Skin epidermis (tissue), 12 donors: ENCODE measurements at regions not wholly inside any gene's neighbourhood (a gene's known extent, or its start where the extent isn't known, plus 50 kb on each side); places are given as distances from the start of the nearest gene placed in this dataset.
A peak's percentile ranks its signal among the peaks of the same experiment; 100 is the strongest.
"Not testable (repeated sequence)": the region's sequence is repeated elsewhere in the genome, so short reads cannot be mapped to it uniquely, and the experiment has no call there.

Experiments used
- H3K27ac ChIP-seq, 21 experiments: fragments of 200-600 bp; sonication (generic) in 11 of 21; one replicate each; pipeline ENCODE4 v1.5.0; 2020; ENCODE audit warnings: mild to moderate bottlenecking in 3 of 21, inconsistent platforms in 2 of 21, moderate library complexity in 2 of 21
- H3K4me3 ChIP-seq, 7 experiments: fragments of 200-600 bp; sonication (generic) in 2 of 7; one replicate each; pipeline ENCODE4 v1.5.0; 2020; ENCODE audit warnings: inconsistent platforms in 2 of 7, mild to moderate bottlenecking in 2 of 7, moderate library complexity in 1 of 7

DNA sequence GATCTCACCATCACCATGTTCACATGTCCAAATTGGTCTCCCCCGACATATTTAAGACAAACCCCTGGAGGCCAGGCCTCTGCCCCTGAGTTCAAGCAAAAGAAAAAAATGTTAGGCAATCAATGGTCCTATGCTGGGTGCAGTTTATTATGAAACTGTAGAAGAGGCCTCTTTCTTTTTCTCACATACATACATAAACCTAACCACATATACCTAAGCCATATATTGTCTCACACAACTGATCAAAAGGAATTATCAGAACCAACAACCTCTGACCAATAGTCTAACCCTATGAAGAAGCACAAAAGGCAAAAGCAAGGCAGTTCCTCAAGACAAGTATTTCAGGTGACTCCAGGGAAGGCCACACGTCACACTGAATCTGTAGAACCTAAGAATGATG is 49.9 kb downstream of the ILRUN start:
- Histone ChIP-seq H3K4me3 (no peak overlapping the region), H3K27ac (no peak overlapping the region)

DNA sequence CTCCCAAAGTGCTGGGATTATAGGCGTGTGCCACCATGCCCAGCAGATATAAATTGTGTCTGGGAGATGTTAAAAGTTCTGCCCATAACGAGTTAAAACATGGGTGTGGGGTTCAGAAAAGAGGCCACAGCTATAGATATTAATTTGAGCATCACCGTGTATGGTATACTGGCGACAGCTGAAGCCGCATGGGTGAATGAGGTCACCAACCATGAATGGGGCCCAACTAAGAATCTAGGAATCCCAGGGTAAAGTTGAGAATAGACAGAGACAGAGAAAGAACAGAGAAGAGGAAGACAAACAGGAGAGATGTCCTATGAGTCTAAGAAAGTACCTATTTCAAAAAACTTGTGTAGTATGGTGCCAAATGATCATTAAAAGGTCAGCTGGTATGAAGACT is 50.9 kb downstream of the ILRUN start:
- Histone ChIP-seq H3K4me3 (no peak overlapping the region), H3K27ac (no peak overlapping the region)

DNA sequence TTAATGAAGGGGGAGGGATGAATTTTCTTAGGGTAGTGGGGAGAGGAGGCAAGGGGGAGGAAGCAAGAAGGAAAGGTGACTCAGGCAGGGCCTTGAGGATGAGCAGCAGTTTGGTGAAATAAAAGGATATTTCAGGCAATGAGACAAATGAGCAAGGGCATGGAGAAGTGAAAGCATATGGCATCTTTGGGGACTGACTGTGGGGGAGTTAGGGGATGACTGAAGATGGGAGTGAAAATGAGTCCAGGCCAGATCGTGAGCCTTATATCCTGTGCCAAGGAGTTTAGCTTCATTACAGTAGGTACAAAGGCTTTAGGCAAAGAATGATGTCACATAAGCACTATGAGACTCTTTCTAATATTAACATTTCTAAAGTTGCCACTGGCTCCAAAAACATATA is 51.9 kb downstream of the ILRUN start:
- Histone ChIP-seq H3K4me3 (no peak overlapping the region), H3K27ac (no peak overlapping the region)

DNA sequence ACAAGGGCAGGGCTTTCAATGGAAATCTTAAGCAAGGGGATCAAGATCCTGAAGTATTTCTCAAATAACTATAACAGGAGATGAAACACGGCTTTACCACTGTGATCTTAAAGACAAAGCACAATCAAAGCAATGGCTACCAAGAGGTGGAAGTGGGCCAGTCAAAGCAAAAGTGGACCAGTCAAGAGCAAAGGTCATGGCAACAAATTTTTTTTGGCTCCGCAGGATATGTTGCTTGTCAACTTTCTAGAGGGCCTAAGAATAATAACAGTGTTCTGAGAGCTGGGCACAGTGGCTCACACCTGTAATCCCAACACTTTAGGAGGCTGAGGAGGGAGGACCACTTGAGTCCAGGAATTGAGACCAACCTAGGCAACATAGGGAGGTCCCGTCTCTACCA is 54.1 kb downstream of the ILRUN start:
- Histone ChIP-seq H3K27ac (no peak overlapping the region), H3K4me3 (no peak overlapping the region)

DNA sequence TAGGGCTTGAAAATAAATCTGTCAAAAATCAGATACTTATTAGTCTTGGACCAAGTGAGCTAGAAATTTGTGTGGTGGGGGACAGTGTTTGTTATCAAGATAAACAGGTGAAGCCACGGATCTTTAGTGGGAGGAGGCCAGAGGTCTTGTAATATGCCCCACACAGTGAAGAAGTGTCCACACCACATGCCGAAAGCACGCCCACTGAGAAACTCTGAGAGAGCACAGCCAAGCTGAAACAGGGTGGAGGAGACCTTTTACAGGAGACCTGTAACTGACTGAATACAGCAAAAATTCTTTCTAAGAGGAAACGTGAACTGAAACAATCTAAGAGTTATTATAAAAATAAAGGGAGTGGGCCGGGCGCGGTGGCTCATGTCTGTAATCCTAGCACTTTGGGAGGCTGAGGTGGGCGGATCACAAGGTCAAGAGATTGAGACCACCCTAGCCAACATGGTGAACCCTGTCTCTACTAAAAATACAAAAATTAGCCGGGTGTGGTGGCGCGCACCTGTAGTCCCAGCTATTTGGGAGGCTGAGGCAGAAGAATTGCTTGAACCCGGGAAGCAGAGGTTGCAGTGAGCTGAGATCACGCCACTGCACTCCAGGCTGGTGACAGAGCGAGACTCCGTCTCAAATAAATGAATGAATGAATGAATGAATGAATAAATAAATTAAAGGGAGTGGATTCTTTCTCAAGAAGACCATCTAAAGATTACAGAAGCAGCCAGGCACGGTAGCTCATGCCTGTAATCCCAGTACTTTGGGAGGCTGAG is 56.3 kb downstream of the ILRUN start:
- not testable (repeated sequence) for H3K27ac ChIP-seq, H3K4me3 ChIP-seq

DNA sequence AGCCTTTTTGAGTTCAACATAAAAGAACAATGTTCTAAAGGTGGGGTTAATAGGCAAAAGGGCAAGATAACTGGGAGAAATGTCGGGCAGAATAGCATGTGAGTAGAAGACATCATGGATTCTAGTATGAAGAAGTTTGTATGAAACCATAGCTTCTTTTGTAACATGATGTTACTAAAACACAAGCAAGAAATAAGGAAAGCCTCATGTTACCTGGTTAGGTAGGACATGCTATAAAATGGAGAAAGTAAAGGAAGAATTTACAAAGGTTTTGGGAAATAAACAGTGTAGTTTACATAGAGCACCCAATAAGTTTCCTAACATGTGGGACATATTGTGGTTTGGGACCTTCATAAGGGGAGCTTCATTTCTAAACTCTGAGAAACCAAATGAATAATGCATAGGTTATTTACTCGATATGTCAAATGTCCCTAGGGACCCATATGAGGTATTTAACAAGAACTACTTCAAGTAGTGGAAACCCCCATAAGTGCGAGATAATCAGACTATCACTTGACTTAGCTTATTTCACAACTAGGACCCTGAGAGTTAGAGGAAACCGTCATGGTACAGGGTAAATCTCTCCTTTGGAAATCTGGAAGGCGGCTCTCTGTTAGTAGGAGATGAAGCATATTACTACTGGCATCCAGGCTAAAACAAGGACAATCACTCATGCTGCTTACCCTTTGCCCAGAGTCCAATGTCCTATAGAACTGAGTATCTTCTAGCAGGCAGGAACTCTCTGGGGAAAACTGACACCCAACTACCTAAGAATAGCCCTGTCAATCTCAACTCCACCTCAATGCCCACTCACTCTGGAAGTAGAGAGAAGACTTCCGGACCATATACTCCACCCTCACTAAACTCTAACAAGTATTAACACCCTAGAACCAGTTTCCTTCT is 57.5 kb downstream of the ILRUN start:
- Histone ChIP-seq H3K4me3 (no peak overlapping the region), H3K27ac (no peak overlapping the region)

DNA sequence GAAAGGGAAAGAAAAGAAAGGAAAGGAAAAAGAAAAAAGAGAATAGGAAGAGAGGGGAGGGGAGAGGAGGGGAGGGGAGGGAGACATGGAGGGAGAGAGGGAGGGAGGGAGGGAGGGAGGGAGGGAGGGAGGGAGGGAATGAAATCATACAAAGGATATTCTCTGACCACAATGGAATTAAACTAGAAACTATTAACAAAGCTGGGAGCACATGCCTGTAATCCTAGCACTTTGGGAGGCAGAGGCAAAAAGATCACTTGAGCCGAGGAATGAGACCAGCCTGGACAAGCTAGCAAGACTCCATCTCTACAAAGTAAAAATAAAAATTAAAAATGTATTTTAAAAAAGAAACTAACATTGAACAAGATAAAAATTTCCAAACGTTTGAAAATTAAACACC is 62.8 kb downstream of the ILRUN start:
- H3K27ac ChIP-seq: no peak overlapping the region

DNA sequence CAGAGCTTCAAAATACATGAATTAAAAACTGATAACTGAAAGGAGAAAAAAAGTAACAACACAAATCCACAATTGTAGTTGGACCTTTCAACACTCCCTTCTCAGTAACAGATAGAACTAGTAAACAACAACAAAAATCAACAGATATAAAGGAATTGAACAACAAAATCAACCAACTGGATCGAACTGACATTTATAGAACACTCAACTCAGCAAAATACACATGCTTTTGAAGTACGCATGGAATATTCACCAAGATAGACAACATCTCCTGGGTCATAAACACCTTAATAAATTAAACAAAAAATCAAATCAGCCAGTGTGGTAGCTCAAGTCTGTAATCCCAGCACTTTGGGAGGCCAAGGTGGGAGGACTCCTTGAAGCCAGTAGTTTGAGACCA is 63.3 kb downstream of the ILRUN start:
- Histone ChIP-seq H3K27ac (no peak overlapping the region), H3K4me3 (no peak overlapping the region)

More for the DNA sequence above, 62.8 kb downstream of the ILRUN start:
- no peak overlapping the region for H3K4me3 ChIP-seq

DNA sequence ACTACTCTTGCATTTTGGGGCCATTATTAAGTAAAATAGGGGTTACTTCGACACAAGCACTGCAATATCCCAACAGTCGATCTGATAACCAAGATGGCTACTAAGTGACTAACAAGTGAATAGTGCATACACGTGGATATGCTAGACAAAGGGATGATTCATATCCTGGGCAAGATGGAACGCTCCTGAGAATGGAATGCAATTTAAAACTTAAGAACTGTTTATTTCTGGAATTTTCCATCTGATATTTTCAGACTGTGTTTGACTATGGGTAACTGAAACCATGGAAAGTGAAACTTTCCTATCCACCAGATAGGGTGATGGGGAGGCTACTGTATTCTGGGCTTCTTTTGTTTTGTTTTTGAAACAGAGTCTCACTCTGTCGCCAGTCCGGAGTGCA is 66.5 kb downstream of the ILRUN start:
- Histone ChIP-seq H3K27ac (peak overlapping the region in 12 of 21 experiments; percentile 1 to 78 (median 42)), H3K4me3 (no peak overlapping the region)

DNA sequence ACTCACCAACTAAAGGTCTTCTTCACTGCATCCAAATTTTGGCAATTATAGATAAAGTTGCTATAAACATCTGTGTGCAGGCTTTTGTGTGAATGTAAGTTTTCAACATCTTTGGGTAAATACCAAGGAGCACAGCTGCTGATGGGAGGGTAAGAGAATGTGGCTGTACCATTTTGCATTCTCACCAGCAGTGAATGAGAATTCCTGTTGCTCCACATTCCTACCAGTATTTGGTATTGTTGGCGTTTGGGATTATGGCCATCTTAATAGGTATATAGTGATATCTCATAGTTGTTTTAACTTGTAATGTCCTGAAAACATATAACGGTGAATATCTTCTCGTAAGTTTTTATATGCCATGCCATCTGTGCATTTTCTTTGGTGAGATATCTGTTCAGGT is 69.3 kb downstream of the ILRUN start:
- Histone ChIP-seq H3K27ac (no peak overlapping the region), H3K4me3 (no peak overlapping the region)

DNA sequence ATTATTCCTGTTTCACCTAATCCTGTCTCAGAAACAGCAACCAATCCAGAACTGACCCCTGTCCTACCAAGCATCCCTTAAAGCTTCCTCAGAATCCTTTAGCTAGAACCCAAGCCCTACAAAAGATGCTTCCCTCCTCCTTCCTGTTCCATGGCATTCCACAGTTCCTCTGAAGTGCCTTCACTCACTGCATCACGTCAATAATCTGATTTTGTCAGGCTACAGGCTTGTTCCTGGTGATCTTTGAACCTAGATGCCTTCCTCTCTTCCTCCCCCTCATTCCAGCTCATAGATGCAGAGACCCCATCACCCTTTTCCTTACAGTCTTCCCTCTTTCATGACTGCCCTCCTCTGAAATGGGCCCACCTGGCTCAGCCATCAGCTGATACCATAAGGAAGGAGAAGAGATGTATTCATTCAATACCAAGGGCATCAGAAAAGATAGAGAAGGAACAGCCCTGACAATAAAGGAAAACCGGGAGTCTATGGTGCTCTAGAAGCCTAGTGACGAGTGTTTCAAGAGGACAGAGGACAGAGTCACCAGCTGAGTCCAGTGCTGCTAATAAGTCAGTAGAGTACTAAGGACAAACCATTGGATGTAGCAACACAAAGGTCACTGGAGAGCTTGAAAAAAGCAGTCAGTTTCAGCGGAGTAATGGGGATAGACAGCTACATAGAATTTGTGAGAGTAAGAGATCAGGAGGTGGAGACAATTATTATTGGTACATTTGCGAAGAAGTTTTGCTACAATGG is 62.5 kb upstream of the SPDEF start:
- Histone ChIP-seq H3K27ac (no peak overlapping the region), H3K4me3 (no peak overlapping the region)

DNA sequence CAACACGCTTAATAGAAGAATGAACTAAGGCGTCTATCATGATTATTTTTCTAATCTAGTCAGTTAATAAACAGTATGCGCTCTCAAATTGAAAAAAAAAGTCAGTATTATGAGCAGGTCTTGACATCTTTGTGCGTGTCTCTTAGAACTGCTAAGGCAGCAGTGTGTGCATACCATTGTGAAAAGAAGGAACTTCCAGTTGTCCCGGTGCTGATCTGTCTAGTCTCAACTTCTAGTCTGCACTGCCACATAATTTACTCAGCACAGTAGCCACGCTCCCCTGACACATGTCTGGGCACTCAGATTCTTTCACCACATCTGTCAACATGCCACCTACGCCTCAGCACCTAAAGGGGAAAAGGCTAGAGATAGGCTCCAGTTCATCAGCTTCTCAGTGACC is 61.1 kb upstream of the SPDEF start:
- Histone ChIP-seq H3K27ac (no peak overlapping the region), H3K4me3 (no peak overlapping the region)

DNA sequence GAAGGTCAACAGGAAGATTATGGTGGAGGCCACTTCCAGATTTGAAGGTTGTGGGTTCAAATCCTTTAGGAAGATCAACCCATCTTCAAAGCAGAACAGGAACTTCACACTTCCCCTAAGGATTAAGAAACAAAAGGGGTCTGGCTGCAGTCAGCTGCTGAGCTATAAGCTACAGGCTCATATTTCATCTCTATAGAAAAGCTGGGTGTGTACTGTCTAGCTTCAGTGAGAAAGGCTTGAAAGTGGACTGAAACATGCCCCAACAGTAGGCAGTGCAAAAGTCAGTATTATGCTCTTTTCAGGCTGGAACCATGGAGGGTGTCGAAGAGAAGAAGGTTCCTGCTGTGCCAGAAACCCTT is 60.1 kb upstream of the SPDEF start:
- no peak overlapping the region for H3K27ac ChIP-seq
- H3K4me3 ChIP-seq: no peak overlapping the region

DNA sequence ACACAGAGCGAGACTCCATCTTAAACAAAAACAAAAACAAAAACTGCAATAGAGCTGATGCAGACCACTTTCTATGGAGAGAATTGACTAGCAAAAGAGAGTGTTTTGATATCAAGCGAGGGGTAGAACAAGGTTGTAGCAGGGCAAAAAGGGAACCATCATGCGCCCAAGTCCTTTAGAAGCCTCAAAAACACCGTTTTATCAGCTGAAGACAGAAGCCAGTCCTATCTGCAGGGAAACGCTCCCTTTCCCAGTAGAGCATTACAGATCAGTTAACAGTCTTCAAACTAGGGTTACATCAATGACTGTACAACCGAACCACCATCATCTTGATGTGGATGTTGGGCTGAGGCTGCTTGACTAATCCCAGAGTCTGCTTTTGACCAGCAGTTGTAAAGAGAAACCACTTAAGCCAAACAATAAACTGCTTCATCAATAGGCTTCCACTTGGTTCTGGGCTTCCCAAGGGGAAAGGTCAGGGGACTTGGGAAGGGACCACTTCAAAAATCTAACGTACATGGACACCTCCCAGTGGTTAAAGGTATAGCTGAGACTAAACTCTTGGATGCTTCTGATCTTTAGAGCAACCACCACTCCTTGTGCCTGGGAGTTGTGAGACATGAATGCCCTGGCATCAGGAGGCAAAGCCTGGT is 59.6 kb upstream of the SPDEF start:
- Histone ChIP-seq H3K27ac (no peak overlapping the region), H3K4me3 (no peak overlapping the region)

DNA sequence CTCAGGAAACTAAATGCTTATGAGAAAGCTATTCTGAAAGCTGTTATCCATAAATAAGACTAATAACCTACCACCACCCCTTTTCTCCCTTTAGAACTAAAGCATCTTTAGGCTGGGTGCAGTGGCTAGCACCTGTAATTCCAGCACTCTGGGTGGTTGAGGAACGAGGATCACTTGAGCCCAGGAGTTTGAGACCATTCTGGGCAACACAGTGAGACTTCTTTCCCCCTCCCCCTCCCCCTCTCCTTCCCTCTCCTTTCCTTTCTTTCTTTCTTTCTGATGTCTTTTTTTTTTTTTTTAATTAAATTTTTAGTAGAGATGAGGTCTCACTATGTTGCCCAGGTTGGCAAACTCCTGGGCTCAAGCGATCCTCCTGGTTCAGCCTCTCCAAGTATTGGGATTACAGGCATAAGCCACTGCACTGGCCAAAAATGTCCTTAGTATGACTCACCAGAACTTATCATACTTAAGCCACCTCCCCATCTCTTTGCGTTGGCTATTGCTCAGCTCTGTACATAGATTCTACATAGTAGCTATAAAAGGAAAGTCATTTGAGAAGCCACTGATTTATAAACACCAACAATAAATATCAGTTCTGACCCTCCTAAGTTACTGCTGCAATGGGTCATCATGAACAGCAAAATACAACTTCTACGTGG is 54.8 kb upstream of the SPDEF start:
- H3K4me3 ChIP-seq: no peak overlapping the region
- H3K27ac ChIP-seq: peak overlapping the region in 1 of 21 experiments; percentile 15

DNA sequence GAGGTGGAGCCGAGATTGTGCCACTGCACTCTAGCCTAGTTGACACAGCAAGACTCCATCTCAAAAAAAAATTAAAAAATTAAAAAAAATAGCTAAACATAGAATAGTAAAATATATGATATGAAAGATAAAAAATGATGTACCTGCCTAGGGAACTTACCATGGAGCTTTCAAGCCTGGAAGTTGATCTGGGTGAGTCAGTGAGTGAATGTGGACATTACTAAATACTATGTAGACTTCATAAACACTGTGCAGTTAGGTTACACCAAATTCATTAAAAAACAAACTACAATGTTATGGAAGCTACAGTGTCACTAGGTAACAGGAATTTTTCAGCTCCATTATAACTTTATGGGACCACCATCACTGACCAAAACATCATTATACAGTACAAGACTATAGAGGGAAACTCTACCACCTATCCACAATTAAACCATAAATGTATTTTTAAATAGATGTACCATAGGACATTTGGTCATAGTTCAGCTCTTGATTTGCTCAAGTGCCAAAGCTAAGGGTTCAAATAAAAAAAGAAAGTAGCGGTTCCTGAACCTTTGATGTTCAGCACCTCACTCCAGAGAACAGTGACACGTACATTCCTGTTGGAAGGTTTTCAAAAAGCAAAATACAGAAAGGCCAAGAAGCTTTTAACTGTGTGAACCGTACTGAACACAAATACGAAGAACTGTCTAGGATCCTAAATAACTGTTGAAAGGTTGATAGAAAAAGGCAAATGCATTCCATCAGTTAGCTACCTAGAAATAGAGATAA is 52.4 kb upstream of the SPDEF start:
- no peak overlapping the region for H3K27ac ChIP-seq

DNA sequence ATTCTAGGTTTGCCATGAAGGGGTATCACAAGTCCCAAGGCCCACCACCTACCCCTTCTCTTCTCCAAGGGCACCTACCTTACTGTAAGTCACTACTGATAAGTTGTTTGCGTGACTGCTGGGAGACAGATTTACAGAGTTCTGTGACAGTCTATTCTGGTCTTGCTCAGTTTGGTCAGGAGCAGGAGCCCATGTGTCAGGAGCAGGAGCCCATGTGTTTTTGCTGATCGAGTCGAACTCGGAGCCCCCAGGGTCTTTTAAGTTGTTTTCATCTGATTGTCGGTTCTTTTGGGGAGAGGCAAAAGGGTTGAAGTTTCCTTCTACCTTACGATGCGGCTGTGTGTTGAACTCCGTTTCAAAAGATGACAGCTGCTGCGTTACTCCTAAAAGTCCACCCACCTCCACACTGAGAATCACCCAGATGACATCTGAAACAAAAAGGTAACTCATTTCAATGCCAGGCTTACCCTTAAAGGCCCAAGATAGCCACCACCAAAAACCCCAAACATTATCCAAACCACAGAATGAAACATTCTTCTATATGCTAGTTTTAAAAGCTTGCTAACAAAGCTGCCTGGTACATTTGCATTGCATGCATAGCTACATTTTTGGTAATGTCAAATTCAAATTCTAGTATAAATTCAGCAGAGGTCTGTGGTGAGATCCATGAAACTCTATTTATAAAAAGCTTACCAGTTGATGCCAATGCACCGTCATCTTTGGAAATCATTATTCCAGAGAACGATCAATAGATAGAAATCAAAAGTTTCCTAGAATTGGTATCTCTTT is 50.5 kb upstream of the SPDEF start:
- Histone ChIP-seq H3K27ac (no peak overlapping the region), H3K4me3 (no peak overlapping the region)

More for the DNA sequence above, 52.4 kb upstream of the SPDEF start:
- no peak overlapping the region for H3K4me3 ChIP-seq
